Neutrophil (primary cell): ENCODE measurements at regions not wholly inside any gene's neighbourhood (a gene's known extent, or its start where the extent isn't known, plus 50 kb on each side); places are given as distances from the start of the nearest gene placed in this dataset.

Source experiments
- H3K27ac ChIP-seq: fragments of 200-600 bp; sonication (generic); 2 replicates; pipeline ENCODE4 v1.5.1; 2016; ENCODE audit warnings: mild to moderate bottlenecking, moderate library complexity
- H3K27me3 ChIP-seq: fragments of 200-600 bp; sonication (generic); 2 replicates; pipeline ENCODE4 v1.6.0; 2016; ENCODE audit warnings: mild to moderate bottlenecking
- H3K36me3 ChIP-seq: fragments of 200-600 bp; sonication (generic); 2 replicates; pipeline ENCODE4 v1.5.1; 2017
- H3K4me1 ChIP-seq, 2 experiments: fragments of 200-600 bp in 1 of 2; sonication (generic) in 1 of 2; 1 replicate in 1 of 2; 2 replicates in 1 of 2; pipeline versions ENCODE4 v1.5.1 to v1.6.1; 2013 to 2016; ENCODE audit warnings: low read depth in 1 of 2, low read length in 1 of 2, mild to moderate bottlenecking in 1 of 2, moderate library complexity in 1 of 2; ENCODE audit not compliant: control insufficient read depth in 1 of 2, insufficient read depth in 1 of 2
- H3K4me3 ChIP-seq, 2 experiments: fragments of 200-600 bp in 1 of 2; sonication (generic) in 1 of 2; 1 replicate in 1 of 2; 2 replicates in 1 of 2; pipeline ENCODE4 v1.5.1; 2013 to 2016; ENCODE audit warnings: low read depth in 1 of 2, low read length in 1 of 2, mild to moderate bottlenecking in 1 of 2, moderate library complexity in 1 of 2
- H3K9me3 ChIP-seq: fragments of 200-600 bp; sonication (generic); 2 replicates; pipeline ENCODE4 v1.5.1; 2016
- TF ChIP-seq, protein P1 (sequence below): fragments of 200-600 bp; sonication (generic); IDR thresholded peaks from 2 replicates; pipeline ENCODE4 v1.5.1; 2016; ENCODE audit warnings: antibody characterized with exemption

DNA sequence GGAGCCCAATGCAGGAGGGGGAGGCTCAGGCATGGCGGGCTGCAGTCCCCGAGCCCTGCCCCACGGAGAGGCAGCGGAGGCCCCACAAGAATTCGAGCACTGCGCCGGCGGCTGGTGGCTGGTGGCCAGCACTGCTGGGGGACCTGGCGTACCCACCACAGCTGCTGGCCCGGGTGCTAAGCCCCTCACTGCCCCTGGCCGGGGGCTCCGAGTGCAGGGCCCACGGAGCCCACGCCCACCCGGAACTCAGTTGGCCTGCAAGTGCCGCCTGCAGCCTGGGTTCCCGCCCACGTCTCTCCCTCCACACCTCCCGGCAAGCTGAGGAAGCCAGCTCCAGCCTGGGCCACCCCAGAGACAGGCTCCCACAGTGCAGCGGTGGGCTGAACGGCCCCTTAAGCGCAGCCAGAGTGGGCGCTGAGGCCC lies 780.3 kb downstream of the DTWD2 start:
- Histone ChIP-seq H3K27me3 (no peaks in the 10 kb centered on the region), H3K36me3 (no peaks in the 10 kb centered on the region), H3K27ac (no peak overlapping the region), H3K4me3 (no peak overlapping the region), H3K4me1 (no peaks in the 10 kb centered on the region), H3K9me3 (peaks cover 5% of the 10 kb centered on the region)
- TF ChIP-seq, protein P1, sequence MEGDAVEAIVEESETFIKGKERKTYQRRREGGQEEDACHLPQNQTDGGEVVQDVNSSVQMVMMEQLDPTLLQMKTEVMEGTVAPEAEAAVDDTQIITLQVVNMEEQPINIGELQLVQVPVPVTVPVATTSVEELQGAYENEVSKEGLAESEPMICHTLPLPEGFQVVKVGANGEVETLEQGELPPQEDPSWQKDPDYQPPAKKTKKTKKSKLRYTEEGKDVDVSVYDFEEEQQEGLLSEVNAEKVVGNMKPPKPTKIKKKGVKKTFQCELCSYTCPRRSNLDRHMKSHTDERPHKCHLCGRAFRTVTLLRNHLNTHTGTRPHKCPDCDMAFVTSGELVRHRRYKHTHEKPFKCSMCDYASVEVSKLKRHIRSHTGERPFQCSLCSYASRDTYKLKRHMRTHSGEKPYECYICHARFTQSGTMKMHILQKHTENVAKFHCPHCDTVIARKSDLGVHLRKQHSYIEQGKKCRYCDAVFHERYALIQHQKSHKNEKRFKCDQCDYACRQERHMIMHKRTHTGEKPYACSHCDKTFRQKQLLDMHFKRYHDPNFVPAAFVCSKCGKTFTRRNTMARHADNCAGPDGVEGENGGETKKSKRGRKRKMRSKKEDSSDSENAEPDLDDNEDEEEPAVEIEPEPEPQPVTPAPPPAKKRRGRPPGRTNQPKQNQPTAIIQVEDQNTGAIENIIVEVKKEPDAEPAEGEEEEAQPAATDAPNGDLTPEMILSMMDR, result no peak

DNA sequence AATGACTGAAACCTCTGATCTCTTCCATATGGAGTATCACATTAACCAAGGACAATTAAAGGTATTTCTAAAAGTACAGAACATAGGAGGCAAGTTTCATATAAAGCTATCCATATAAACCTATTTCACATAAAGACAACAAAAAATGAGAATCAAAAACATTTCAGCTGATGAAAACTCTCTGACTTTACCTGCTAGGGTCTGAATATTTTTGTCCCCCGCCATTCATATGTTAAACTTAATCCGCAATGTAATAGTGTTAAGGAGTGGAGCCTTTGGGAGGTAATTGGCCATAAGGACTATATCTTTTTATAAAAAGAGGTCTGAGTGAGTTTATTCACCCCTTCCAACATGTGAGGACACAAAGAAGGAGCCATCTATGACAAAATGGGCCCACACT lies 788.5 kb downstream of the DTWD2 start:
- H3K27me3 ChIP-seq, result no peaks in the 10 kb centered on the region
- no peaks in the 10 kb centered on the region for H3K9me3 ChIP-seq
- no peak overlapping the region for H3K27ac ChIP-seq
- TF ChIP-seq, protein P1, result no peak
- no peaks in the 10 kb centered on the region for H3K36me3 ChIP-seq
- H3K4me3 ChIP-seq, result no peak overlapping the region
- H3K4me1 ChIP-seq, result no peaks in the 10 kb centered on the region

DNA sequence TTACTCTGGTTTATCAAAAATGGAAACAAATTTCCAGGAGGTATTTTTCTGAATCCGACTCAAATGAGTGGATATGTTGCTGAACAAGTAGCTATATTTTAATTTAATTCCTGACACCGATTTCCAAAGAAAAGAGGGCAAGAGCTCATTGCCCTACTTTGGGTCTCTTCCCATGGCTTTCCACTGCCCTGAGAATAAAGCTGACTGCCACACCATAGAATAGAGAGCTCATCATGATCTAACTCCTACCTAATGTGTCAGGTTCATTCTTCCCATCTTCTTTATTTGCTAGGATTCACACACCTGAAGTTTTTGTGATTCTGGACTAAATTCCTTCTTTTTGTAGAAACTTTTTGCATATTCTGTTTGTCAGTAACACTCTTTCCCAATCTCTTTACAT lies 792.1 kb downstream of the DTWD2 start:
- Histone ChIP-seq H3K4me3 (no peak overlapping the region), H3K36me3 (no peaks in the 10 kb centered on the region), H3K27me3 (no peaks in the 10 kb centered on the region), H3K27ac (no peak overlapping the region), H3K4me1 (no peaks in the 10 kb centered on the region), H3K9me3 (no peaks in the 10 kb centered on the region)
- TF ChIP-seq, protein P1, result no peak

DNA sequence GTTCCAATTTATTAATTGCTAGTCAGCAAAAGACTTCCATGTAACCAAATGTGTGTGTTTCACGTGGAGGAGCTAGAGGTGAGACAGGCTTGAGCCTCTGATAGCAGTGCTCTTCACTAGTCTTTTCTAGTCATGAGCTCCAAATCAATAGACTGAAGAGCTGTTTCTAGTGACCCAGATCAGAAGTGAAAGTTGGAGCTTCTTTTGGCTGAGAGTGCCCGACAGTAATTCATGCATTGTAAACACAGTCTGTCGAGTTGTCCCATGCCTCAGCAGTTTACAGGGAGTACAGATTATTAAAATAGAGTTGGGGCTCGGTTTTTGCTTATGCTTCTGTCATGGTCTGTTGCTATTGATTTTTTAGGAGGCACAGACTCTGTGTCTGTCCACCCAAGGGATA lies 793.1 kb downstream of the DTWD2 start:
- no peak overlapping the region for H3K4me3 ChIP-seq
- no peaks in the 10 kb centered on the region for H3K27me3 ChIP-seq
- no peak overlapping the region for H3K27ac ChIP-seq
- H3K36me3 ChIP-seq, result no peaks in the 10 kb centered on the region
- H3K4me1 ChIP-seq, result no peaks in the 10 kb centered on the region
- TF ChIP-seq, protein P1, result no peak
- H3K9me3 ChIP-seq, result no peaks in the 10 kb centered on the region

DNA sequence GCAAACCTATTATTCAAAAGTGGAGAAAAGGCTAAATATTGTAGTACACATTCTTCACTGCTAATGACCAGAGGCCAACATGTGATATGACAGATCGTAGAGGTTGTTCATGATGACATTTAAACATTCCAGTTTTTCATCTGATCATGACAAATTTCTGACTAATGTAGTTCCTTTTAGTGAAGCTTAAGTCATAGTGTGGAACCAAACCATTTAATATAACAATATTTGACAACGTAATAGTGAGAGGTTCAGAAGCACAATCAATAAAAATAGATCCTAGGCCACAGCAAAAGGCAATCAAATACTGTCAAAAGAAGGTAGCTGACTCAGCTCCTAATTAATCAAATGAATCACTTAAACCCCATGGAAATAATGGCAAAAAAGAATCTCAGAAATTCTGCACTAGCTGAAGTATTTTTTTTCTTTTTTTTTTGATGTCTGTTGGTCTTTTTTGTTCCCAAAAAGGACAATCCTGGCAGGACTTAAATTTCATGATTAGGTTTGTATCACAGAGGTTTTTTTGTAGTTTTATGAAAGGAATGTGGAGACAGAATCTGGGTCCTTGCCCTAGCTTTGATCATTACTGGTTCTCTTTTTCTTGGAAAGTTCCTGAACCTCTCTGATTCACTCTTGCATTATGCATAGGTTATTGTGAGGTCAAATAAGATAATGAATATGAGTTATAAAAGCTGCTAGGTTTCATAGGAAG lies 795.0 kb downstream of the DTWD2 start:
- Histone ChIP-seq H3K27ac (no peak overlapping the region), H3K9me3 (no peaks in the 10 kb centered on the region), H3K27me3 (no peaks in the 10 kb centered on the region), H3K4me3 (no peak overlapping the region), H3K36me3 (no peaks in the 10 kb centered on the region), H3K4me1 (no peaks in the 10 kb centered on the region)
- TF ChIP-seq, protein P1, result no peak
